Thoracic aorta (tissue), 2 donors: ENCODE measurements at regions not wholly inside any gene's neighbourhood (a gene's known extent, or its start where the extent isn't known, plus 50 kb on each side); places are given as distances from the start of the nearest gene placed in this dataset.

ENCODE experiments used
- ATAC-seq: fragments of 150-250 bp; one replicate; pipeline ENCODE4 v1.8.0; 2017; ENCODE audit warnings: low read depth; ENCODE audit not compliant: insufficient number of reproducible peaks, low FRiP score
- DNase-seq: peaks from one replicate; pipeline ENCODE4 v3.0.0-alpha.2; 2020; ENCODE audit warnings: low spot score
- H3K27ac ChIP-seq, 2 donors: fragments of 200-600 bp; sonication (generic); 1 replicate in 1 of 2; 2 replicates in 1 of 2; pipeline ENCODE4 v1.5.1; 2016; ENCODE audit warnings: mild to moderate bottlenecking in 2 of 2, moderate library complexity in 2 of 2
- H3K27me3 ChIP-seq: fragments of 200-600 bp; sonication (generic); replicated peaks from 2 replicates; pipeline ENCODE4 v1.6.0; 2016; ENCODE audit warnings: mild to moderate bottlenecking; ENCODE audit not compliant: insufficient read depth
- H3K36me3 ChIP-seq: fragments of 200-600 bp; sonication (generic); one replicate; pipeline ENCODE4 v1.5.1; 2016
- H3K4me1 ChIP-seq, 2 donors: fragments of 200-600 bp; sonication (generic); 1 replicate in 1 of 2; 2 replicates in 1 of 2; pipeline versions ENCODE4 v1.5.1 to v1.6.0; 2016; ENCODE audit warnings: low read depth in 2 of 2, mild to moderate bottlenecking in 1 of 2; ENCODE audit not compliant: control insufficient read depth in 1 of 2
- H3K4me3 ChIP-seq: fragments of 200-600 bp; sonication (generic); 2 replicates; pipeline ENCODE4 v1.5.1; 2016; ENCODE audit warnings: mild to moderate bottlenecking
- H3K9me3 ChIP-seq: fragments of 200-600 bp; sonication (generic); 2 replicates; pipeline ENCODE4 v1.5.1; 2016
- TF ChIP-seq, protein P1 (sequence below): fragments of 200-600 bp; sonication (generic); IDR thresholded peaks from one replicate; pipeline ENCODE4 v1.5.1; 2019; ENCODE audit warnings: antibody characterized with exemption

DNA sequence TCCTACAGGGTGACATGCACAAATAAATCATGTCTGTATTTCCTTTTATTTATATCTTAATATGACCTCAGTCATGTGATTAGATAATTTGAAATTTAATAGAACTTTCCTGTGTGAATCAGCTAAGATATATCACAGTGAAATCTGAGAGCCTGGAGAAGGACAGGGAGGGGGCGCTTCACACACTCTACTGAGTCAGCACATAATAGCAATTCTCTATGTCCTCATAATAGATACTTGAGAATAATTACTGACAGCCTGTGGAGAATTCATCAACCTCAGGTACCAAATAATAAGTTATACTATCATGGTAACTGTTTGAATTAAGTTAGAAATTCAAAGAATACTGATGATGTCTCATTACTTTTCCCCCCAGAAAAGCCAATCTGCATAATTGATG, 98.0 kb upstream of the SLC10A2 start:
- ATAC-seq: no peak
- DNase-seq: no peak
- TF ChIP-seq, protein P1, sequence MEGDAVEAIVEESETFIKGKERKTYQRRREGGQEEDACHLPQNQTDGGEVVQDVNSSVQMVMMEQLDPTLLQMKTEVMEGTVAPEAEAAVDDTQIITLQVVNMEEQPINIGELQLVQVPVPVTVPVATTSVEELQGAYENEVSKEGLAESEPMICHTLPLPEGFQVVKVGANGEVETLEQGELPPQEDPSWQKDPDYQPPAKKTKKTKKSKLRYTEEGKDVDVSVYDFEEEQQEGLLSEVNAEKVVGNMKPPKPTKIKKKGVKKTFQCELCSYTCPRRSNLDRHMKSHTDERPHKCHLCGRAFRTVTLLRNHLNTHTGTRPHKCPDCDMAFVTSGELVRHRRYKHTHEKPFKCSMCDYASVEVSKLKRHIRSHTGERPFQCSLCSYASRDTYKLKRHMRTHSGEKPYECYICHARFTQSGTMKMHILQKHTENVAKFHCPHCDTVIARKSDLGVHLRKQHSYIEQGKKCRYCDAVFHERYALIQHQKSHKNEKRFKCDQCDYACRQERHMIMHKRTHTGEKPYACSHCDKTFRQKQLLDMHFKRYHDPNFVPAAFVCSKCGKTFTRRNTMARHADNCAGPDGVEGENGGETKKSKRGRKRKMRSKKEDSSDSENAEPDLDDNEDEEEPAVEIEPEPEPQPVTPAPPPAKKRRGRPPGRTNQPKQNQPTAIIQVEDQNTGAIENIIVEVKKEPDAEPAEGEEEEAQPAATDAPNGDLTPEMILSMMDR: no peak

DNA sequence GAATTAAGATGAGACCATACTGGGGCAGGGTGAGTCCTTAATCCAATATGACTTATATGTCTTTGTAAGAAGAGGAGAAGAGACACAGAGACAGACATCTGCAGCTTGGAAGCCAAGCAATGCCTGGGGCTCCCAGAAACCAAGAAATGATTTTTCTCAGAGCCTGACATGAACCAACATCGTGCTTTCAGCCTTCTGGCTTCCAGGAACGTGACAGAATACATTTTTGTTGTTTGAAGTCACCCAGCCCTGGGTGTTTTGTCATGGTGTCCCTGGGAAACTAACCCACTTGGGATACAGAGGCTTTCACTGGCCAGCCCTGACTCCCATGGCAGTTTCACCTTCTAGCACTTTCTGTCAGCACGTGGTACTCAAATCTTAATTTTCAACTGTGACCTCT, 95.3 kb upstream of the SLC10A2 start:
- TF ChIP-seq, protein P1: no peak
- DNase-seq (no peak), ATAC-seq (no peak)
- Histone ChIP-seq H3K4me3 (no peak overlapping the region), H3K4me1 (no peaks in the 10 kb centered on the region), H3K27ac (no peak overlapping the region), H3K36me3 (no peaks in the 10 kb centered on the region), H3K9me3 (no peaks in the 10 kb centered on the region), H3K27me3 (no peaks in the 10 kb centered on the region)

More for the DNA sequence above, 98.0 kb upstream of the SLC10A2 start:
- no peaks in the 10 kb centered on the region for H3K4me1 ChIP-seq
- no peak overlapping the region for H3K27ac ChIP-seq
- H3K36me3 ChIP-seq: no peaks in the 10 kb centered on the region
- no peak overlapping the region for H3K4me3 ChIP-seq
- H3K27me3 ChIP-seq: no peaks in the 10 kb centered on the region
- H3K9me3 ChIP-seq: no peaks in the 10 kb centered on the region

DNA sequence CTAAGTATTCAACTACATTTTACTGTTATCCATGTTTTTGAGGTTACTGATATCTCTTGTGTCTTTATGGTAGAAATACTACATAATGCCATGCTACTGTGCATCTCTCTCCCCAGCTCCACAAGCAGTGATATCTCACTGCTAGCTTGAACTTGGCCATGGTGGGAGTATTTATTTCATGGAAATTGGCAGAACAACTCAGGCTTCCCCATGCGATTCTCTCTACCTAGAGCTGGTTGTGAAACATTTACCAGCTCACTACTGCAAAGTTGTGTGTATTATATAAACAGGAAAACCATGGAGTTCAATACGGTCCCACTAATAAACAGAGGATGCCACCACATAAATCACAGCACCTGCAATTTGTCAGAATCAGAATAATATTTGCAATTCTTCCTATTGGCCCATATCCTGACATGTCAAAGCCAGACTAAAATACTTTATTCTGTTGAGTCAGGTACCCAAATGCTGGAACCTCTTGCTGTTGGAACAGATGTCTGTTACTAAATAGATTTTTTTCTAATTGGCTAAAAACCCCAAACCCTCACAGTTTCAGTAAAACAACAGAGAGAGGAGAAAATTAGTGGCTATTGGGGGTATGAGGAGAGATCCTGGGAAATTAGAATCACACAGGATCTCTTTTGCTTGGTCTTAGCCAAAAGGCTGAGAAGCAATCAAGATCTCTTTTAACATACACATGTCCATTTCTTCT, 91.4 kb upstream of the SLC10A2 start:
- no peaks in the 10 kb centered on the region for H3K4me1 ChIP-seq
- H3K36me3 ChIP-seq: no peaks in the 10 kb centered on the region
- TF ChIP-seq, protein P1: no peak
- H3K27me3 ChIP-seq: no peaks in the 10 kb centered on the region
- no peaks in the 10 kb centered on the region for H3K9me3 ChIP-seq
- H3K4me3 ChIP-seq: no peak overlapping the region
- ATAC-seq: no peak
- DNase-seq: no peak
- no peak overlapping the region for H3K27ac ChIP-seq

DNA sequence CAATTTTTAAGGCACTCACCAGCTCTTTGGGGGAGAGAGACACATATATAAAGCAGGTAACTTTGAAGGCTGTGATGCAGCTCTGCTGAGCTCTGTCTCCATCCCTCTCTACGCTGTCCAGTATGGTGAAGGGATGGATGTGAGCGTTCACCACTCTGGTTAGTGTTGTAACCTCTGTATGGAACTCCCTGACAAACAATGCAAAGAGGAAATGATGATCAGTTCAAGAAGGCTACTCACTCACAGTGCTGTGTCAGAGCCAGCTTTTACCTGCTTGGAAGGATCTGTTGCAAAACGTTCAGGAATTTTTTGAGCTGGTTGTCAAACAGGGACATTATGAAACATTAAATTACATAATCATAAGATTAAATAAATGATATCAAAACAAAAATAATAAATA, 90.8 kb upstream of the SLC10A2 start:
- H3K9me3 ChIP-seq: no peaks in the 10 kb centered on the region
- no peak overlapping the region for H3K4me3 ChIP-seq
- DNase-seq (no peak), ATAC-seq (no peak)
- no peaks in the 10 kb centered on the region for H3K27me3 ChIP-seq
- no peak overlapping the region for H3K27ac ChIP-seq
- H3K36me3 ChIP-seq: no peaks in the 10 kb centered on the region
- TF ChIP-seq, protein P1: no peak
- H3K4me1 ChIP-seq: no peaks in the 10 kb centered on the region

DNA sequence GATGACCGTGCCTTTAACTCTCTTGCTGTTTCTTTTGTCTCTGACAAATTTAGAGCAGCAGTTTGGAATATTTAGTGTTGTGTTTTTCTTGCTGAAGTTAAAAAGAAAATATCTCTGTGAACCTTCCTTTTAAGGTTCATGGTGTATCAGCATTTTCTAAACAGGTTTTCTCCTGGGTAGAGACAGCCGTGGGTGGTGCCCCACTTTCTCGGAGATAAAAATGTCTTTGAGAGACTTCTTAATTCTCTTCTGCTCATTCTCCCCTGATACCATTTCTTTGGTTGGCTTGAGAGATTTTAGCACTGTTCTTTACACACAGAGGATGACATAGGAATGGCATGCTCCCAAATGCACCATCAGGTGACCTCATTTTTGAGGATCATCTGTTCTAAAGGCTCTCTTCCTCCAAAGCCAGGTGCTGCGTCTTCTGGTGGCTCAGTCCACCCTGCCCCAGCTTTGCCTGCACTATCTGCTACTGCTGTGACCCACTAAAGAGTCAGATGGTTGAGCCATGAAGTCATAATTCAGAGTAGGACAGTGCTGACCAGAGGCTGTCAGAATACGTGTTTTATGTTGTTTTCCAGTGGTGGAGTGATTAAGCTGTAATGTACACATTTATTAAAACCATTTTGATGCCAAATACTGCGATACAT, 90.3 kb upstream of the SLC10A2 start:
- ATAC-seq: no peak
- no peaks in the 10 kb centered on the region for H3K27me3 ChIP-seq
- H3K4me1 ChIP-seq: no peaks in the 10 kb centered on the region
- no peak overlapping the region for H3K27ac ChIP-seq
- H3K36me3 ChIP-seq: no peaks in the 10 kb centered on the region
- H3K4me3 ChIP-seq: no peak overlapping the region
- TF ChIP-seq, protein P1: no peak
- no peak for DNase-seq
- H3K9me3 ChIP-seq: no peaks in the 10 kb centered on the region
